HG03097 (cell line): ENCODE measurements at regions not wholly inside any gene's neighbourhood (a gene's known extent, or its start where the extent isn't known, plus 50 kb on each side); places are given as distances from the start of the nearest gene placed in this dataset.
"Not testable (repeated sequence)": the region's sequence is repeated elsewhere in the genome, so short reads cannot be mapped to it uniquely, and the experiment has no call there.

Source experiments
- ATAC-seq: cut with Tn5 transposase; IDR thresholded peaks from one replicate; pipeline ENCODE4 v1.9.1; 2021; ENCODE audit not compliant: unreplicated experiment, low FRiP score

DNA sequence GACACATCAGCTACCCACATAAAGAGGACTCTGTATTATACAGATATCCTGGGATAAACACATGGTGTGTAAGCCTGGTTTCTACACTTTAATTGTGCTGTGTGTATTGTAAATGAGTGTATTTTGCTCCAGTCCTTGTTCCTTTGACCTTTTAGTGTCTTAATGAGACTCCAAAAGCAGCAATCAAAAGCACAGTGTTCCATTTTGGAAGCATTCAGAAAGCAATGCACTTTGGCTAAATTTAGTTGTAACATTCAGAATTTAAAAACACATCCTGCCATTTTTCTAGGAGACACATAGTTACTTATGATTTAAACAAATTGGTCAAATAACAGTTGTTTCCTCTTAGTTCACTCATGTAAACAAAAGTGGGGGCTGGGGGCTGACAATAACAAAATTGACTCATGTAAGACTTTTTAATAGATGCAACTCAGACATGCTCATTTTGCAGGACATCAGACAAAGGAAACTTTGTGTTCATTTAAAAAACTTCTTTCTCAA, 122.2 kb downstream of the GPR37 start:
- ATAC-seq = no peak

DNA sequence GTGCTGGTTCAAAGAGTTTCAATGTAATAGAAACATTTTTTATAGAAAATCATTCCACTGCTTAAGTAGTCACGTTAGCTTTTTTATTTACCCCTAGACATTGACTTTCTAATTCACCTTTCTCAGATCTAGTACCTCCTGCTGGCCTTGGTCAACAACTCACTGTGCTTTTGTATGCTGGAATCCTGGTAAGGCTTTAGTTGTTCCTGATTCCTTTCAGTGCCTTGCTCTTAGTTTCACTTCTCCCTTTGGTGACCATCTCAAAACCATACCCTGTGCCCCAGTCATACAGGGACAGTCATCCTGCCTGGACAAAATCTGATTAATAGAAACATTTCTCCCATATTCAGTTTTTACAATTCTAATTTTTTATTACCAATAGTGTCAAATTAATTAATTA, 130.2 kb downstream of the GPR37 start:
- ATAC-seq = no peak

DNA sequence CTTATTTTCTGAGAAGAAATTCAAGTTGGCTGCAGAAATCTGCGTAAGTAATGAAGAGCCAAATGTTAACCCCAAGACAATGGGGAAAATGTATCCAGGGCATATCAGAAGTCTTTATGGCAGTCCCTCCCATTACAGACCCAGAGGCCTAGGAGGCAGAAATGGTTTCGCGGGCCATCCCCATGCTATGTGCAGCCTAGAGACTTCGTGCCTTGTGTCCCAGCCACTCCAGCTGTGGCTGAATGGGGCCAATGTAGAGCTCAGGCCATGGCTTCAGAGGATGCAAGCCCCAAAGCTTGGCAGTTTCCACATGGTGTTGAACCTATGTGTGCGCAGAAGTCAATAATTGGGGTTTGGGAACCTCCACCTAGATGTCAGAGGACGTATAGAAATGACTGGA, 131.9 kb downstream of the GPR37 start:
- no peak for ATAC-seq

DNA sequence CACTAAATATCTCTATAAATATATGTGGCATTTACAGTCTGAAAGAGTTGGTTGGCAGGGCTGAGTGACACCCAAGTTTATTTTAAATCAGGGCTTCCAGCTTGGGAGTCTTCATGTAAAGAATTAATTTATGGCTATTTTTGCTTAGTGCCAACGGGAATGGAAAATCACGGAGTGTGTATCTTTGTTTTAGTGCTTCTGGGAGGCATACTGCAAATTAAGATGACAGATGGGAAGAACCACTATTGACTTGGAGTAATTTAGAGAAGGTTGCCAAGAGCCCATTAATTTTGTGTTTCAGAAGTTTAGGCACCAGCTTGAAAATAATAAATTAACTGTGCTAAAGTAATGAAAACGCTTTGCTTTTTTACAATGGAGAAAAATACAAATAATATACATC, 135.2 kb downstream of the GPR37 start:
- no peak for ATAC-seq

DNA sequence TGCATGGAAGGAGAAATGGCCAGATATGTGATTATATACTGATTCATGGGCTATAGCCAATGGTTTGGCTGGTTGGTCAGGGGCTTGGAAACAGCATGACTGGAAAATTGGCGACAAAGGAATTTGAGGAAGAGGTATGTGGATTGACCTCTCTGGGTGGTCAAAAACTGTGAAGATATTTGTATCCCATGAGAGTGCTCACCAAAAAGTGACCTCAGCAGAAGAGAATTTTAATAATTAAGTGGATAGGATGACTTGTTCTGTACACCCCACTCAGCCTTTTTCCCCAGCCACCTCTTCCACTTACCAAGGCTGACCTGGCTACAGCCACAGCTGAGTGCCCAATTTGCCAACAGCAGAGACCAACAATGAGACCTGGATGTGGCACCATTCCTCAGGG, 146.7 kb downstream of the GPR37 start:
- no peak for ATAC-seq

DNA sequence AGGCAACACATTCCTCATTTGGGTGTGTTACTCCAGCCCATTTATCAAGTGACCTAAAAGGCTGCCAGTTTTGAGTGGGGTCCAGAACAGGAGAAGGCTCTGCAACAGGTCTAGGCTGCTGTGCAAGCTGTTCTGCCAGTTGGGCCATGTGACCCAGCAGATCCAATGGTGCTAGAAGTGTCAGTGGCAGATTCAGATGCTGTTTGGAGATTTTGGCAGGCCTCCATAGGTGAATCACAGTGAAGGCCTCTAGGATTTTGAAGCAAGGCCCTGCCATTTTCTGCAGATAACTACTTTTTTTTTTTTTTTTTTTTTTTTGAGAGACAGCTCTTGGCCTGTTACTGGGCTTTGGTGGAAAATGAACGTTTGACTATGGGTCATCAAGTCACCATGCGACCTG, 147.5 kb downstream of the GPR37 start:
- not testable (repeated sequence) for ATAC-seq

DNA sequence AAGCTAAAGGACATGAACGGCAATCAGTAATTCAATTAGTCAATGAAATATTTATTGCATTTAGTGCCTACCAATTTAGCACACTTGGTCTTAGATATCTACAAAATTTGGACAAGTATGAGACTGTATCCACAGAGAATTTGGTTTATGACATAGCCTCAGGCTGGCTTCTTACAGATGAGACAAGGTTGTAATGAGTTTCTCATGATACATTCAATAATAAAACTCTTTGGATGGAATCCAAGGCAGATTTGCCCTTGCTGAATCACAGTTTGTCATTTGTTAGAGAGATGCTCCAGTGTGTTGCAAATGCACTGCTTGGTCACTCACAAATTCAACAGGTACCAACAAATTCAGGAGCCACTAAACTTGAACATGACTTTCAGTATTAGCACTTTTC, 162.5 kb downstream of the GPR37 start:
- ATAC-seq = no peak

DNA sequence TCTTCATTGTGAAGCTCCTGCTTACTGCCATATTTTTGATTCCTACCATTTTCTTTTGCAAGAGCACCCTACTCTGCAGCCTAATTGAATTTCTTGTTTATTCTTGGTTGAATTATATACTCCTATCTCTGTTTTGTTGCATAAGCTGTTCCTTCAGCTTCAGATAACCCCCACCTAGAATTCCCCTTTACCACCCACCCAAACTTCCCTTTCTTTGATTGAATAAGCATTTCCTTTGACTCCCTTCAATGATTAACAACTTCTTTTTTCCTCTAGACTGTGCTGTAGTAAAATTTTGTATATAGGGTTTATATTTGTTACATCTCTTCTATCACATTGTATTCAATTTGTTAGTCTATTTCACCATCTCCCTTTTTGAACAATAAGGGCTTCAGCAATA, 168.1 kb downstream of the GPR37 start:
- no peak for ATAC-seq

DNA sequence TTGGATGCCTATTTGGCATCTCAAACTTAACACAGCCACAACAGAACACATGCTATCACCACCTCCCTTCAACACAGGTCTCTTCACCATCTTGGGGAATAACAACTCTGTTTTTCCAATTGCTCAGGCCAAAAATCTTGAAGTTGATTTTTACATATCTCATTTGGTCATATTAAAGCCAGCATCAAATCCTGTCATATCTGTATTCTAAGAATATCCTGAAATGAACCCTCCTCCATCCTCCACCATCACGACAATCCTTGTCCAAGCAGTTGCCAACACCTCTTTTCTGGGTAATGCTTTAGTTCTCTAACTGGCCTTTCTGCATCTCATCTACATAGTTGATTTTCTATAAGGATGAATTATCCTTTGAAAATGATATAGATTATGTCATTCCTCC, 168.7 kb downstream of the GPR37 start:
- ATAC-seq = no peak

DNA sequence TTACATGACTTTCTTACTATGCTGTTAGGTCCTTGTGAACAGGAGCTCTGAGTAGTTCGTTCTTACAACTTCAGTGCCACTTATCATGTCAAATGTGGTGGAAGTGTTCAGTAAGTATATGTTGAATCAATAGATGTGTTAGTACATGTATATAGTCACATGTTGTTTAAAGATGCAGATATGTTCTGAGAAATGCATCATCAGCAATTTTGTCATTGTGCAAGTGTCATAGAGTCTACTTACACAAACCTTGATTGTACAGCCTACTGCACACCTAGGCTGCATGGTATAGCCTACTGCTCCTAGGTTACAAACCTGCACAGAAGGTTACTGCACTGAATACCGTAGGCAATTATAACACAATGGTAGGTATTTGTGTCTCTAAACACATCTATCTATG, 174.8 kb downstream of the GPR37 start:
- ATAC-seq = no peak

DNA sequence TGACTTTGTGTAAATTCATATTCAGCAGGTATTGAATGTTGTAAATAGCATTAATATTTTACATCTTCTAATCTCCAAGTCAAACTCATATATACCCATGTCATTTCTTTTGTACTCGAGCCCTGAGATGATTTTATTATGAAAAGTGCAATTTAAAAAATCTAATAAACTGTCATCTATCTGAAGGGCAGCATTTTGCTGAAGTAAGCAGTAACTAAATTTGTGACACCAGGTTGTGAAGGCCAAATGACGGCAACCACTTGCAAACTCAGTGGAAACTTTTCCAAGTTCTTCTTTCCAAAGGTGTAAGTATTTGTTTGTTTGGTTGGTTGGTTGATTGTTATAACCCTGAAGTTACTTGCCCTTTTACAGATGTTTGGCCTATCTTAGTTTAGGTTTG, 188.3 kb downstream of the GPR37 start:
- ATAC-seq = no peak

DNA sequence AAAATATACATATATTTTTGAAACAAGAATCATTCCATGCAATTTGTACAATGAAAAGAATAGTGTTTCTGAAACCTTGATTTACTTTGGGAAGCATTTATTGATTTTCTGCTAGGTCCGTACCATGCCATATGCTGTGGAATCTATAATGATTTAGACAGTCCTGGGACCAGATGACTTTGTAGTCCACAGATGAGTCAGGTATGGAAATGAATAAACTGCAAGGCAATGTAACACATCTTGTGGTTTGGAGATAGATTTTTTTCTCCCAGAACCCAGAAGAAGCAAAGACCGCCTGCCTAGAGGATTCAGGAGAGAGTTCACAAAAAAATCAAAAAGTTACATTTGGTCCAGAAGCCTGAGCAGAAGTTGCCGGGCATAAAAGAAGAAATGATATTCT, 190.4 kb downstream of the GPR37 start:
- no peak for ATAC-seq

DNA sequence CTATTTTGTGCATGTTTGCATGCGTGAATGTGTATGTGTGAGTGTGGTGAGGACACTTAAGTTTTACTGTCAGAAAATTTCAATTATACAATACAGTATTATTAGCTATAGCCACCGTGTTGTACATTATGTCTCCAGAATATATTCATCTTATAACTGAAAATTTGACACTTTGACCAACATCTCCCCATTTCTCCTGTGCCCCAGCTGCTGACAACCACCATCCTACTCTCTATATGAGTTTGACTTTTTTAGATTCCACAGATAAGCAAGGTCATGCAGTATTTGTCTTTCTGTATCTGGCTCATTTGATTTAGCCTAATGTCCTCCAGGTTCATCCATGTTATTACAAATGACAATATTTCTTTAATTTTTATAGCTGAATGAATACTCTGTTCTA, 195.0 kb downstream of the GPR37 start:
- no peak for ATAC-seq

DNA sequence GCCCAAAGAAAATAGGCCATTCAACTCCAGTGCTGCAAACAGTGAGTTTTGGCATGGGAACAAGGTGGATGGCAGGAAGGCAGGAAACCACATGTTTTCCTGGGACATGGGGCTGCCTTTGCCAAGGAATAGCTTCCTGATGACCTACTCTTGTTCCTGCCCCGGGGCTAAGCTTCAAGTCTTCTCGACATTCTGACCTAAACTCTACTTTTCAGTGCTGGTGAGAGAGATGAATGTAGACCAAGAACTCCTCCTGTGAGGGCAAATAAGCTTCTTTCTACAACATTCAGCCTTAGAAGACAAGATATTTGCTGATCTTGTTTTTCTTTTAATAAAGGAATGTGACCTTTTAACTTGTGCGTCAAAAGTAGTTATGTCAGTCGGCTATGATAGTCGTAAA, 199.0 kb downstream of the GPR37 start:
- no peak for ATAC-seq

DNA sequence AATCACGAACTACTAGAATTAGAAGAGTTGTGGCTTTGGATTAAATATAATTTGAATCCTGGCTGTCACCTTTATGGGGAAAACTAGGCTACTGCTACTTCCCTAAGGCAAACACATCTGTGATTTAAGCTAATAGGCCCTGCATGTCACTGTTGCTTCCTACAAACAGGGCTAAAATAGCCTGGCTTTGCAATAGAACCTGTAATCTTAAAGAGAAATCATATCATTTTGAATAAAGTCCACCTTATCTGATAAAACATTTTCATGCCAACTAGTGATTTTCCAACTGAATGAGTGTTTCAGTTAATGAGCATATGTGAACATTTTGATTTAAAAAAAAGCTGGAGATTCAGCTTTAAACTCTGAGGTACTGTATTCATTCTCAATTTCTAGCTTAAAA, 208.0 kb downstream of the GPR37 start:
- ATAC-seq = no peak

DNA sequence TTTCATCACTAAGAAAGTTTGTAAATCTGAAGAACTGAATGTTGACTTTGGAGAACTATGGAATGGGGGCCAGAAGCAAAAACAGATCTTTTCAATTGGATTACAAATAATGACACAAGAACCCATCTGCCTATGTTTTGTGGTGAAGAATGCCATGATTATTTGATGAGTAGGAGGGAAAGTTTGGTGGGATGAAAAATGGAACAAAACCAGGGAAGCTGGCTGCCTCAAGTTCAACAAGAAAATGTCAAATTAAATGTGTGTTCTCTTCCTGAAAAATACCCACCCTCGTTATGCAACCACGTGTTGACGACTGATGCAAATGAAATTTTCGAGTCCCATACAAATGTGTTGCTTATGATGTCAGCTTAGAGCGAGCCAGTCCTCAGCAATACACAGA, 208.5 kb downstream of the GPR37 start:
- no peak for ATAC-seq

DNA sequence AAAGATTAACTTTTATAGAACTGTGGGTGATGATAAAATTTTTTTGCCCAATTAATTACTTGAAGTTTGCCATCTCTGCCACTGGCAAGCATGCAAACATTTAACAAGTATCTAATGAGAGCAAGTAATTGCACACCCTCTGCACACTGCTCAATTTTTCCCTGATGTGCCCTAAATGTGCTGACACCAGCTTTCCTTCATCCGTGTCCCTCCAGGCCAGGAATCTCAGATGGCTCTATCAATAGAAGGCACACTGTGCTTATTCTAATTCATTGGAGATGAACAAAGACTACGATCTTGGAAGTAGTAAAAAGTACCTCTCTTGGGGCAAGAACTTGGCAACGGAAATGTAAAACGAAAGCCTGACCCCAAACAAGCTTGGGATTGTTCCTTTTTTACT, 212.1 kb downstream of the GPR37 start:
- no peak for ATAC-seq

DNA sequence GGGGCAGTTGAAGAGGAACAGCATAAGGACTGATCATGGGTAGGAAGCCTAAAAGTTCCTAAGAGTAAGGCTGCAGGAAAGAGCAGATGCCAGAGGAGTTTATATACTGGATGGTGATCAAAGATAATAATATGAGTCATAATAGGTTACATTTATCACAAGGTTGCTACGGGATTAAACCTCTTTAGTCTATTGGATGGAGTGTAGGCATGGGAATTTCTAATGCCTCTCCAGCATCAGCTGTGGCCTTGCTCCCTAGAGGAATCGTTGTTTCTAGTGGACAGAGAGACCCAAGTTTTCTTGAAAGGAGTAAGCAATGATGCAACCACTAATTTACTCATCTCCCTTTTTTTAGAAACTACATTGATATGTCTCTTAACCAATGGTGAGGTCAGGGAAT, 213.4 kb downstream of the GPR37 start:
- no peak for ATAC-seq

DNA sequence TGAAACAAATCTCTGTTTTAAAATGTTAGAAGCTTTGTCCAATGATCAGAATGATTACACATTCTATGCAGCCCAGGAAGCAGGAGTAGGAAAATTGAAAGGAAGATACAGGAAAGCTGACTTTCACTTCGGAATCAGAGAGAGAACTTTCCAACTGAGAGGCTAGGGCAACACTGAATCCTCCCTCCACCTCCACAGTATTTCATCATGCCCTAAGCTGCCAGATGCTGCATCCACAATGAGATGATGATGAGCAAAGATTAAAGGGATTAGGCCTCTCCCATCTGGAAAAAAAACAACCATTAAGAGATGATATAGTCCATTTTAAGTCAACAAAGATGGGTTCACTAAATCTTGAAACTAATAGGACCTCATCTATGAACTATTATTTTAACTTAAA, 215.6 kb downstream of the GPR37 start:
- no peak for ATAC-seq

DNA sequence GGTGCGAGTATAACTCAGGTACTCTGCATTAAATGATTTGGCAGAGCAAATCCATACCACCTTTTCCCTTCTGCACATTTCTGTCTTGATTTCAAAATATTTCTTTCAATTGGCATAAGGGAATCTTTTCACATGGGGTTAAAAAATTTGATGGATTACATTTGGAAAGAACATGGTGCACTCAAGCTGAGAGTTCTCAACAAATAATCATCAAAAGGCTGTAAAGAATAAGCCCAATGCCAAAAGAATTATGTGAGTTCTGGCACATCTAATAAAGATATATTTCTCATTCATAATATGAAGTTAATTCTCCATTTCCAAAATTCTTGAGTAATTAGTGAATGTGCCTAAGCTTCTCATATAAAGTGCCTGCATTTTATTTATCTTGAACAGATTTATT, 223.1 kb downstream of the GPR37 start:
- no peak for ATAC-seq

DNA sequence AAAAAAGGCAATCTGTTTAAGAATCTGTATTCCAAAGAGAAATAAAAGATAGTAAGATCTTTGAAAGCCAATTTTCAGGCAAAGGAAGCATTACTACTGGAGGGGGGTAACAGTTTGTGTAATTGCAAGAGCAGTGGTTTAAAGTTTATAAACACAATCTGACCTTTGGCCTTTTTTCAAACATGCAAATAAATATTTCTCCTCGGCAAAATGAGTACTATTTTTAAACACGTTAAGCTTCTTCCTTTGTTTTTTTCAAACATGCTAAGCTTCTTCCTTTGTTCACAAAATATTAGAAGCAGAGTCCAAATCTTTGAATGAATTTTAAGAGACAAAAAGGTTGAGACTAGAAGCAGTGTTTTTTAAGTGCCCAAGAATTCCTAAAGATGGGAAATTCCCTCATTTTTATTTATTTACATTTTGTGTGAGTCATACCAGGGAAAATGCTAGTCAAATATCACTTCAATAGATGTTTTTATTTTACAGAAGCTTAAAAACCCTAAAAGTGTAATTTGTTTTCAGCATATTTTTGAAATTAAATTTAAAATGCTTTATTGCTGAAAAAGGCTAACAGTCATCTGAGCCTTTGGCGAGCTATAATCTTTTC, 229.3 kb downstream of the GPR37 start:
- no peak for ATAC-seq

DNA sequence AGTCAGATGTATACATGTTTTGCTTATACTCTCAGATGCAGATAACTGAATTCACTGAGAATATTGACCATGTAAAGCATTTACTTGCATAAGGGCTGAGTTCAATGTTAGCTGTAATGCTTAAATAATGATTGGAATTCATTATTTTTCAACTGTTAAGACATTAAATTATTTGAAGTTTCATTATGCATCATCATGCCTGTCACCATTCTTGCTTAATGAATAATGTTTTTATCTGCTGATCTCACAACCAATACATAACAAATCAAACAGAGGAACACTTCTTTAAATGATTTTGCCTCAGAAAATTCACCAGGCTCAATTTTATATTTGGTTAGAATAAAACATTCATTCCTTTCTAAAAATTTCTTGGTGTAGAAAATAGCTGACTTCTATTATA, 233.4 kb downstream of the GPR37 start:
- ATAC-seq = no peak

DNA sequence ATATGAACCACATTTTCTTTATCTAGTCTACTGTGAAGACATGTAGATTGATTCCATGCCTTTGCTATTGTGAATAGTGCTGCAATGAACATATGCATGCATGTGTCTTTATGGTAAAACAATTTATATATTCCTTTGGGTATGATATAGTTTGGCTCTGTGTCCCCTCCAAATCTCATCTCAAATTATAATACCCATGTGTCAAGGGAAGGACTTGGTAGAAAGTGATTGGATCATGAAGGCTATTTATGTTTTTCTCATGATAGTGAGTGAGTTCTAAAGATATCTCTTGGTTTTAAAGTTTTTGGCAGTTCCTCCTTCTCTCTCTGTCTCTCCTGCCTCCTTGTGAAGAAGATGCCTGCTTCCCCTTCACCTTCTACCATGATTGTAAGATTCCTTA, 248.7 kb downstream of the GPR37 start:
- ATAC-seq = no peak
